GM12892 (cell line): ENCODE measurements at regions not wholly inside any gene's neighbourhood (a gene's known extent, or its start where the extent isn't known, plus 50 kb on each side); places are given as distances from the start of the nearest gene placed in this dataset.

Source experiments
- POLR2A ChIP-seq: IDR thresholded peaks from 2 replicates; pipeline ENCODE4 v1.6.1; 2011; ENCODE audit warnings: low read depth, low read length, control low read depth
- POLR2AphosphoS5 ChIP-seq: IDR thresholded peaks from 2 replicates; pipeline ENCODE4 v1.6.1; 2011; ENCODE audit warnings: low read depth, low read length, control low read depth
- TAF1 ChIP-seq: IDR thresholded peaks from 2 replicates; pipeline ENCODE4 v1.6.1; 2011; ENCODE audit warnings: low read depth, mild to moderate bottlenecking, control low read depth, low read length, borderline replicate concordance

GRCh38 chr14:56378475-56378877, 201.1 kb upstream of the TMEM260 start:
- TF ChIP-seq POLR2A (no peak), POLR2AphosphoS5 (no peak), TAF1 (no peak)
